SKM-1 treated with dmso at 0.1 percent for 144 hours (cell line): ENCODE measurements at regions not wholly inside any gene's neighbourhood (a gene's known extent, or its start where the extent isn't known, plus 50 kb on each side); places are given as distances from the start of the nearest gene placed in this dataset.
"Not testable (repeated sequence)": the region's sequence is repeated elsewhere in the genome, so short reads cannot be mapped to it uniquely, and the experiment has no call there.

ENCODE experiments used
- DNase-seq: peaks from one replicate; lab custom pipeline; 2025; ENCODE audit not compliant: unreplicated experiment; lab: John Stamatoyannopoulos, UW

DNA sequence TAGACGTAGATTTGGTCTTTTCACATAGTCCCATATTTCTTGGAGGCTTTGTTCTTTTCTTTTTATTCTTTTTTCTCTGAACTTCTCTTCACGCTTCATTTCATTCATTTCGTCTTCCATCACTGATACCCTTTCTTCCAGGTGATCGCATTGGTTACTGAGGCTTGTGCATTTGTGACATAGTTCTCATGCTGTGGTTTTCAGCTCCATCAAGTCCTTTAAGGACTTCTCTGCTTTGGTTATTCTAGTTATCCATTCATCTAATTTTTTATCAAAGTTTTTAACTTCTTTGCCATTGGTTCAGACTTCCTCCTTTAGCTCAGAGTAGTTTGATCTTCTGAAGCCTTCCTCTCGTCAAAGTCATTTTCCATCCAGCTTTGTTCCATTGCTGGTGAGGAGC is 125.8 kb downstream of the PRL start:
- not testable (repeated sequence) for DNase-seq

DNA sequence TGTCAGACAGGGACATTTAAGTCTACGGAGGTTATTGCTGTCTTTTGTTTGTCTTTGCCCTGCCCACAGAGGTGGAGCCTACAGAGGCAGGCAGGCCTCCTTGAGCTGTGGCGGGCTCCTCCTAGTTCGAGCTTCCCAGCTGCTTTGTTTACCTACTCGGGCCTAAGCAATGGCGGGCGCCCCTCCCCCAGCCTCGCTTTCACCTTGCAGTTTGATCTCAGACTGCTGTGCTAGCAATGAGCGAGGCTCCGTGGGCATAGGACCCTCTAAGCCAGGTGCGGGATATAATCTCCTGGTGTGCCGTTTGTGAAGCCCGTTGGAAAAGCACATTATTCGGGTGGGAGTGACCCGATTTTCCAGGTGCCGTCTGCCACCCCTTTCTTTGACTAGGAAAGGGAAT is 125.0 kb downstream of the PRL start:
- DNase-seq: not testable (repeated sequence)

GRCh38 chr6:22173311-22173710 is 123.5 kb downstream of the PRL start:
- no peak for DNase-seq

GRCh38 chr6:22180250-22180649 is 116.6 kb downstream of the PRL start:
- not testable (repeated sequence) for DNase-seq

DNA sequence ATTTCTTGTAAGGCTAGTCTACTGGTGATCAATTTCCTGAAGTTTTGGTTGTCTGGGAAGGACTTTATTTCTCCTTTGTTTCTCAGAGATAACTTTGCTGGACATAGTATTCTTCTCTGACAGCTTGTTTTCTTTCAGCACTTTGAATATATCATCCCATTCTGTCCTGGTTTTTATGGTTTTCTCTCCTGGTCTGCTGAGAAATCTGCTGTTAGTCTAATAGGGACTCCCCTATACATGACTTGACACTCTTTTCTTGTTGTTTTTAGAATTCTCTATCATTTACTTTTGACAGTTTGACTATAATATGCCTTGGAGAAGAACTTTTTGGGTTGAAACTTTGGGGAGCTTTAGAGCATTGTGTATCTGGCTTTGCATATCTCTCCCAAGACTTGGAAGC is 112.5 kb downstream of the PRL start:
- no peak for DNase-seq

- no peak for DNase-seq
Observed at GRCh38 chr6:22189946-22190345, 106.9 kb downstream of the PRL start.

DNA sequence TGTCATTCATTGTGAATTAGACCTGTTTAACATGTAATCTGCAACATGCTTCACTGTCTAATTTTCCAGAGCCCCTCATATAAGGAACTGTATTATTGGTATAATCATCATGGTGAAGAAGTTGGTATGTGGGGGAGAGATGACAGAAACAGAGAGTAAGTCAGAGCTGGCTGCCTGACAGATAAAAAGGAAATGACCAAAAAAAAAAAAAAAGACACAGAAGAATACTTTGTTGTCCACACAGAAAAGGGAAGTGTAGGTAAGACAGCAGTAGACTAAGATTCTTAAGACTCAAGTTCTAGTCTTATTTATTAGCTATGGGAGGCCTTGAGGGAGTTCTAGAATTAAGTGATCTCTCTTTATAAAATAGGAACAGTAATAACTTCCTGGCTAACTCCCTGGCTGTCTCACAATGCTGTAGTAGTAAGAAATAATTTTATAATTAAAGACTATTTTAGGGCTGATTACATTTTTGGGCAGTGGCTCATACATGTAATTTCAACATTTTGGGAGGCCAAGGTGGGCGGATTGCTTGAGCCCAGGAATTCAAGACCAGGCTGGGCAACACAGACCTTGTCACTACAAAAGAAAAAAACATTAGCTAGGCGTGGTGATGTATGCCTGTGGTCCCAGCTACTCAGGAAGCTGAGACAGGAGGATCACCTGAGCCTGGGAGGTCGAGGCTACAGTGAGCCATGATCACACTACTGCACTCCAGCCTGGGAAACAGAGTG is 102.5 kb downstream of the PRL start:
- DNase-seq: peak; percentile 7

DNA sequence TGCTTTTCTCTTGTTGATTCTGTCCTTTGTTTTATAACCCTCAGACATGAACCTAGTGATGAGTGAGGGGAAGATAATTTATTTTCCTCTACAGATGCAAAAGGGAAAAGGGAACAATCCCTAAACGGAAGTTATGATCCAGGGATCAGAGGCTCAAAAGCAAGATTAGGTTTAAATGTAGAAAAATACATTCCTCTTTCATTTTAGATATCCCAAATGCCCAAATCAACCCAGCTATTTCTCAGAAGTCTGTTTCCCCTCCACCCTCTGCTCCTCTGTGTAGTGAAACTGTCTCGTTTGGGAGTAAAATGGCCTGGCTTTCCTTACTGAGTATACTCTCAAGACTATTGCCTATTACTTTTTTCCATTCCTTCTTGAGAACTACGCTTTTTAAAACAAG is 97.1 kb downstream of the PRL start:
- DNase-seq: no peak

DNA sequence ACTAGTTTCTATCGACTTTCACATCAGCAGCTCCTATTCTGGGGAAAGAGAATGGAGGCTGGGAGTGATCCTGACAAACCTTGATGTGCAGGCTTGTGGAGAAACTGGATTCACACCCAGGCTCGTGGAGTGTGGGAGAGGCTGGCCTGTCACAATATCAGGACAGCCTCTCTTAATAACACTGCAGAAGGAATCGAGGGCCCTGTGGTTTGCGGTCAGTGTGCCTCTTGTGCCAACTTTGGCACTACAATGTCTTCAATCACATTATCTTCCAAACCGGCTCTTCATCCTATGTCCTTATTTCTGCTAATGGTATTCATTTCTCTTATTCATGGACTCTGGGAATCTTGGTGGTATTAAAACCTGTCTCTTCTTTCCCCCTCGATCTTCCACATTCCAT is 92.7 kb downstream of the PRL start:
- DNase-seq: no peak

DNA sequence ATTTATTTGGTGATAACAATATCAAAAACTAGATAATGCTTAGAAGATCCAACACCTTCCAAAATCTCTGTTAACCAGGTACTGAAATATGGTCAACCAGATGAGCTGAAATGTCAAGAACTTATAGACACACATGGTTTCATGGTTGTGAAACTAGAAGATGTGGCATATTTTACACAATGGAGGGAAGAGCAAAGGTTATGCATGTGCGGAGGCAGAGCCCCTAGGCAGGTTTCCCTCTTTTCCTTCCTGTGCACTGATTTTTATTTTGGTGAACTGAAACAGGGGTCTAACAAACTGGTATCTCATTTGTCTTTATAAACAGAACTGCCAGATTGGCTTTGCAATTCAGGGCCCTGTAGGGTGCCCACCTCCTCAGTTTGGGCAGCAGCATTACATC is 91.6 kb downstream of the PRL start:
- DNase-seq: no peak

DNA sequence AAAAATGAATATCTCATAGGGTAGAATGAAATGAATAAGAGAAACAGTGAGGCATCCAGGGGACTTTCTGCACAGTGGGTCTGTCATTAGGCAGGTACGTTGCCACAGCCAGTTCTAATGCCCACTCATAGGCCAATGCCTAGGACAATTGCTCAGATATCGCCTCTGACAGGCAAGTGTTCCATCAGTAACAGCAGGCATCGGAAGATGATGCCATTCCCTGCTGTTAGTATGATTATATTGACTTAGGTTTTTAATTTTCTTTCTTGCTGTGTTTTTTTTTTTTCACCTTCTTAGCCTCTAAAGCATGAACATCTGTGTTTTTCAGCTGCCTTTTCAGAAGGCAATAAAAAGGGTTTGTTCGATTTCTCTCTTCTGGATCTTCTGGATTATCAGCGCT is 90.7 kb downstream of the PRL start:
- no peak for DNase-seq

- DNase-seq: no peak
Observed at GRCh38 chr6:22208026-22208425, 88.8 kb downstream of the PRL start.

- DNase-seq: no peak
Observed at GRCh38 chr6:22214314-22214713, 82.5 kb downstream of the PRL start.

DNA sequence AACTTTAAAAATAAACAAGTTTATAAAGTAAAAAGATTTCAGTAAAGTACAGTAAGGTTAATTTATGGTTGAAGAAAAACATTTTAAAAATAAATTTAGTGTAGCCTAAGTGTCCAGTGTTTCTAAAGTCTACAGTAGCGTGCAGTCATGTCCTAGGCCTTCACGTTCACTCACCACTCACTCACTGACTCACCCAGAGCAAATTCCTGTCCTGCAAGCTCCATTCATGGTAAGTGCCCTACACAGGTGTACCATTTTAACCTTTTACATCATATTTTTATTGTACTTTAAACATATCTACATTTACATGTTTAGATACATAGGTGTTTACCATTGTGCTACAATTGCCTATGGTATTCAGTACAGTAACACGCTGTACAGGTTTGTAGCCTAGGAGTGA is 81.4 kb downstream of the PRL start:
- DNase-seq: not testable (repeated sequence)

DNA sequence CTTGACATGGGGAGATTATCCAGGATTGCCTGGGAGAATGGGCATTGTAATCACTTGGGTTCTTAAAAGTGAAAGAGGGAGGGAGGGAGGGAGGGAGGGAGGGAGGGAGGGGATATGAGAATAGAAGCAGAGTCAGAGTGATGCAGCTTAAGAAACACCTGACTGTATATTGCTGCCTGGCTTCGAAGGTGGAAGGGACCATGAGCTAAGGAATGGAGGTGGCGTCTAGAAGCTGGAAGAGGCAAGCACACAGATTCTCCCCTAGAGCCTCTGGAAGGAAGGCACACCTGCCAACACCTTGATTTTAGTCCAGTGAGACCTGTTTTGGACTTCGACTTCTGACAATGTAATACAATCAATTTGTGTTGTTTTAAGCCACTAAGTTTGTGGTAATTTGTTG is 78.4 kb downstream of the PRL start:
- DNase-seq: no peak

DNA sequence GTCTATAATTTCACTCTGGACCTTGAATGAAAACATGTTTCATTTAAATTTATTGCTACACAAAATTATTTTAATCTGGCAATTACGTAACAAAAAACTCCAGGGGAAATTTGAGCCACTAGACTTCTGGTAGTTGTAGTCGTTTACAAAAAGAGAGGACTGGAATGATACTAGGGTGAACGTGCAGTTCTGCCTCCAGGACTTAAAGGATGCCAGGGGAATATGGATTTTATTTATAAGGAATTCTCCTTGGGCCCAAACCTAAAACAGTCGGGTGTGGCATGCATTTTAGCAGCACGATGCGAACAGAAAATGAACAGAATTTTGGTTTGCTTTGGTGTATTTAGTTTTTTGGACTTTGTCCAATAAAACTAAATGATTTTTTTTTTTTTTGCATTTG is 76.9 kb downstream of the PRL start:
- DNase-seq: no peak

DNA sequence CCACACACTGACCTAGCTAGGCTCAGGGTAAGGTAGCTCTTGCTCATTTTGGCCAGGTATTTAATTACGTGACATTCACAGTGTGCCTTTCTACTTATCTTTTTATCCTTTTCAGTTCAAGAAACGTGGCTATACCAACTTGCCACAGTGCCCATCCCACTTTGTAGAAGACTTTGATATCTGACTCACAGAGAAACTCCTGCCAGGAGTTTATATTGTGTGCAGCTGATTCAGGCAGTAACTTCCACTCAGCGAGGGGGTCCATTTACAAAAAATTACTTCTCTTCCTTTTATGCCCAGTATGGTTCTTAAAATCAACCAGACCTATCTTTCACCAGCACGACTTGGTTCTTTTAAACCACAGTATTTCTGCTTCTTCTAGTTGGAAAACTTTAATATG is 75.6 kb downstream of the PRL start:
- DNase-seq: no peak

- no peak for DNase-seq
Observed at GRCh38 chr6:22221630-22222029, 75.2 kb downstream of the PRL start.

- DNase-seq: no peak
Observed at GRCh38 chr6:22222469-22222868, 74.4 kb downstream of the PRL start.

DNA sequence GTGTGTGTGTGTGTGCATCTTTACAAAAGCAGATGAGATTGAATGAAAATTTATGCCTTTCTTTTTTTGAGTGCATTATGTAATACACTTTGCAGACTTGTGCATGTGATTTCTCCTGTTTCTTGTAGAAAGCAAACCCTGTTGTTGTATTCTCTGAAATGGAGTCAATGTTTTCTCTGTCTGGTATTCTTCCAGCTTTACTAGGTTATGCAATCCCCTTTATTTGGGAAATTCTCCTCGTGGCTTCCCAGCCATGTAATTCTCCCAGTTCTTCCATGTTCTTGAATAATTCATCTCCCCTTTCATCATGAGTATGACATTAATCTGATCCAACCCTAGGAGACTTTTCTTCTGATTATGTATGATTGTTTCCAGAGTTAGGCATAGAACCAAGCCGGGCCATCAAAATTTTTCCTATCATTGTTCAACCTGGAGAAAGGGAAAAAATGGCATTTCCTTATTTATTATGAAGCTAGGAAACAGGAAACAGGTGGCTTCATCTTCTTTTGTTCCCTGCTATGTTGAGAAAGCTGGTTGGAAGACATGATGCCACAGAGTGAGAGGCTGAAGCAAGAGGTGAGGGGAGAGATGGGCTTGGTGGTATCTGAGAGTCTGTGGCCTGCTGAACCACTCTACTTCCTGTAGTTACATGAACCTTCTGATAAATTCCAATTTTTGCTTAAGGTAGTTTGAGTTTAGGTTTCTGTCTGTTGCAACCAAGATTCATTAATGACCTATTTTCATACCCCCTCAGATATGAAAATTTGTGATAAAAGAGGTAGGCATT is 68.8 kb downstream of the PRL start:
- DNase-seq: no peak

DNA sequence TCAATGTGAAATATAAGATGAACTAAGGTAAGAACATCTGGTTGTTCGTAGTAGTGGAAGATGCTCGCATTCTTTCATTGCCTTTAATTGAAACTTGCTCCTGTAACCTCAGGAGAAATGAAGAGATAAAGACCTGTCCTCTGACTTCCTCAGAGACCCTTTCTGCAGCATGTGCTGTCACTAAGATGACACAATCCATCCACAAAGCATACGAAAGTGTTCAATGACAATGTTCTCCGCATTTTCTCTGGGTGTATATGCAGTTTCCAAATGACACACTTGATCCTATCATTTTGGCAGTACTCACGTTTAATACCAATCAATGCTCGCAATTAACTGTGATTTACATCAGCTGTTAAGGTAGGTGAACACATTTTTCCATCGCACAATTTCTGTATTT is 65.8 kb downstream of the PRL start:
- no peak for DNase-seq

GRCh38 chr6:22231616-22232015 is 65.2 kb downstream of the PRL start:
- DNase-seq: no peak
